ENCODE measurements at regions not wholly inside any gene's neighbourhood (a gene's known extent, or its start where the extent isn't known, plus 50 kb on each side); places are given as distances from the start of the nearest gene placed in this dataset.
"Not testable (repeated sequence)": the region's sequence is repeated elsewhere in the genome, so short reads cannot be mapped to it uniquely, and the experiment has no call there.

DNA sequence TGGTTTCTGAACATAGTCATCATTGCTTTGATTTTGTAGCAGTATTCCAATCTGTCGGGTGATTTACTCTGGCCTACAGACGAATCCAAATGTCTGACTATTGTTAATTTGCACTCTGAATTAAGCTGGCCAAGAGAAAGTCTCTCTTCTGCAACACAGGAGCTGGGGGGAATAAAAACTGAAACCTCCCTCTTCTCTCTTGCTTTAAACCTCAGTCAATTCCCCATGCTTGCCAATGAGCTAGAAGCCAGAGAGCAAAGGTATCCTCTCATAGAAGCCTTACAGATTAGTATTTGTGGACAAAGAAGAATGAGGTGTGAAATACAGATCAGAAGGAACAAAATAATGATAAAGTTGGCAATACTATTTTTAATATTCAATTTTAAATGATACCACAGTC is 353.9 kb upstream of the CDH10 start:
- H3K36me3 ChIP-seq (ENCODE audit: control insufficient read depth in 5 of 5, insufficient read depth in 5 of 5, low read length in 5 of 5) = no peaks in the 10 kb centered on the region
- H3K4me1 ChIP-seq (ENCODE audit: control insufficient read depth in 5 of 5, insufficient read depth in 5 of 5, low read length in 5 of 5) = no peaks in the 10 kb centered on the region
- peaks cover 0 to 8% (median 0%) of the 10 kb centered on the region in 5 donors for H3K9me3 ChIP-seq (ENCODE audit: control insufficient read depth in 5 of 5, low read length in 5 of 5)
- H3K27me3 ChIP-seq (ENCODE audit: control insufficient read depth in 5 of 5, insufficient read depth in 4 of 5, low read length in 5 of 5) = no peaks in the 10 kb centered on the region
- no peak overlapping the region for H3K4me3 ChIP-seq (ENCODE audit: low read depth in 1 of 5, low read length in 5 of 5)
- no peak overlapping the region for H3K27ac ChIP-seq (ENCODE audit: low read depth, low read length)
- H3K9ac ChIP-seq (ENCODE audit: low read length in 5 of 5) = no peak overlapping the region

DNA sequence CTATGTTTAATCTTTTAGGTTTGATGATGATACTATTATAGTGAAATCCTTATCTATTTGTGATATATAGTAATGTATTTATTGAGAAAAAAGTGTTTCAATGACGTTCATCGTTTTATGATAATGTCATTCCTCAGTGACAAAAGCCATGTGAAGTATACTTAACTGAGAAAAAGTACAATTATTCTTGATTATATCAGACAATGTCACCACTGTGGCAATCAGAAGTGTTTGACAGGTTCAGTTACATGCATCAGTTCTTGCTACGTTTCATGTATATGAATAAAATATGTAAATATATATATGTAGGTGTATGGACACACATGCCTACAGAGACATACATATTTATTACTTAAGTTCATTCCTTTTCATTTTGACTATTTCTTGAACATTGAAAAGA is 341.5 kb upstream of the CDH10 start:
- Histone ChIP-seq H3K4me1 (ENCODE audit: control insufficient read depth in 5 of 5, insufficient read depth in 5 of 5, low read length in 5 of 5) (no peaks in the 10 kb centered on the region), H3K4me3 (ENCODE audit: low read depth in 1 of 5, low read length in 5 of 5) (no peak overlapping the region), H3K27me3 (ENCODE audit: control insufficient read depth in 5 of 5, insufficient read depth in 4 of 5, low read length in 5 of 5) (no peaks in the 10 kb centered on the region), H3K9ac (ENCODE audit: low read length in 5 of 5) (no peak overlapping the region), H3K9me3 (ENCODE audit: control insufficient read depth in 5 of 5, low read length in 5 of 5) (peaks cover 0 to 5% (median 0%) of the 10 kb centered on the region in 5 donors), H3K27ac (ENCODE audit: low read depth, low read length) (no peak overlapping the region), H3K36me3 (ENCODE audit: control insufficient read depth in 5 of 5, insufficient read depth in 5 of 5, low read length in 5 of 5) (no peaks in the 10 kb centered on the region)

DNA sequence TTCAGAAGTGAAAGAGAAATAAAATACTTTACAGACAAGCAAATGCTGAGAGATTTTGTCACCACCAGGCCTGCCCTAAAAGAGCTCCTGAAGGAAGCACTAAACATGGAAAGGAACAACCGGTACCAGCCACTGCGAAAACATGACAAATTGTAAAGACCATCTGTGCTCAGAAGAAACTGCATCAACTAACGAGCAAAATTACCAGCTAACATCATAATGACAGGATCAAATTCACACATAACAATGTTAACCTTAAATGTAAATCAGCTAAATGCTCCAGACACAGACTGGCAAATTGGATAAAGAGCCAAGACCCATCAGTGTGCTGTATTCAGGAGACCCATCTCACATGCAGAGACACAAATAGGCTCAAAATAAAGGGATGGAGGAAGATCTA is 333.8 kb upstream of the CDH10 start:
- H3K27ac ChIP-seq (ENCODE audit: low read depth, low read length); H3K27me3 ChIP-seq (ENCODE audit: control insufficient read depth in 5 of 5, insufficient read depth in 4 of 5, low read length in 5 of 5); H3K36me3 ChIP-seq (ENCODE audit: control insufficient read depth in 5 of 5, insufficient read depth in 5 of 5, low read length in 5 of 5); H3K4me1 ChIP-seq (ENCODE audit: control insufficient read depth in 5 of 5, insufficient read depth in 5 of 5, low read length in 5 of 5); H3K4me3 ChIP-seq (ENCODE audit: low read depth in 1 of 5, low read length in 5 of 5); H3K9me3 ChIP-seq (ENCODE audit: control insufficient read depth in 5 of 5, low read length in 5 of 5); H3K9ac ChIP-seq (ENCODE audit: low read length in 5 of 5): not testable (repeated sequence)

DNA sequence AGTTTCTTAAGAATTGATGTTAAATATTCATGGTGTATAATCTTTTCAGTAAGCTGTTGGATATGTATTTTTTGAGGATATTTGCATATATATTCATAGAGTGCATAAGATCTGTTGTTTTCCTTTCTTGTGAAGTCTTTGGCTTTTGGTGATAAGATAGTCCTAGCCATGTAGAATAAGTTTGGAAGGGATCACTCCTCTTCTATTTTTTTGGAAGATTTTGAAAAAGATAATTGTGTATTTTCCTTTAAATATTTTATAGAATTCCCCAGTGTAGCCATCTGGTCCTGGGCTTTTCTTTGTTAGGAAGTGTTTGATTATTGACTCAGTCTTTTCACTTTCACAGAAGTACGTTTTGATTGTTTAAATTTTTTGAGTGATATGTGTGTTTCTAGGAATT is 318.8 kb upstream of the CDH10 start:
- no peak overlapping the region for H3K9ac ChIP-seq (ENCODE audit: low read length in 5 of 5)
- no peaks in the 10 kb centered on the region for H3K36me3 ChIP-seq (ENCODE audit: control insufficient read depth in 5 of 5, insufficient read depth in 5 of 5, low read length in 5 of 5)
- no peaks in the 10 kb centered on the region for H3K4me1 ChIP-seq (ENCODE audit: control insufficient read depth in 5 of 5, insufficient read depth in 5 of 5, low read length in 5 of 5)
- H3K27me3 ChIP-seq (ENCODE audit: control insufficient read depth in 5 of 5, insufficient read depth in 4 of 5, low read length in 5 of 5) = no peaks in the 10 kb centered on the region
- no peak overlapping the region for H3K4me3 ChIP-seq (ENCODE audit: low read depth in 1 of 5, low read length in 5 of 5)
- H3K9me3 ChIP-seq (ENCODE audit: control insufficient read depth in 5 of 5, low read length in 5 of 5) = no peaks in the 10 kb centered on the region
- H3K27ac ChIP-seq (ENCODE audit: low read depth, low read length) = no peak overlapping the region

DNA sequence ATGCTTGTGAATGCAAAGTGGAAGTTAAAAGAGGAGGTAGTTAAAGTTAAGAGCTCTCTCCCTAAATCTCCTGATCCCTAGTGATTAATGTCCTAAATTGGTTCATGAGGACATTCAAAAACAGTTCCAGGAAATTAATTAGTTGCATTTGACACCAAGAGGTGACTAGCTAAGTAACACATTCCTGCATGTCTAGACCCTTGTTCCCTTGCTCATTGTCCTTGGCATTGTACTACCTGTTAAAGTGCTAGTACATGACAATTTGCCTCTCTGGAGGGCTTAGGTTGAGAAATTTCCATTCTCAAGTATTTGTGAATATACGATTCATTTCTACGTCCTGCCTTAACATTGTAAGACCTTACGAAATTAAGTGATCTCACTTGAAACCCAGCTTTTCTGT is 278.6 kb upstream of the CDH10 start:
- peaks cover 0 to 2% (median 0%) of the 10 kb centered on the region in 5 donors for H3K9me3 ChIP-seq (ENCODE audit: control insufficient read depth in 5 of 5, low read length in 5 of 5)
- no peaks in the 10 kb centered on the region for H3K27me3 ChIP-seq (ENCODE audit: control insufficient read depth in 5 of 5, insufficient read depth in 4 of 5, low read length in 5 of 5)
- H3K9ac ChIP-seq (ENCODE audit: low read length in 5 of 5) = no peak overlapping the region
- no peak overlapping the region for H3K27ac ChIP-seq (ENCODE audit: low read depth, low read length)
- H3K4me3 ChIP-seq (ENCODE audit: low read depth in 1 of 5, low read length in 5 of 5) = no peak overlapping the region
- H3K4me1 ChIP-seq (ENCODE audit: control insufficient read depth in 5 of 5, insufficient read depth in 5 of 5, low read length in 5 of 5) = no peaks in the 10 kb centered on the region
- H3K36me3 ChIP-seq (ENCODE audit: control insufficient read depth in 5 of 5, insufficient read depth in 5 of 5, low read length in 5 of 5) = no peaks in the 10 kb centered on the region

DNA sequence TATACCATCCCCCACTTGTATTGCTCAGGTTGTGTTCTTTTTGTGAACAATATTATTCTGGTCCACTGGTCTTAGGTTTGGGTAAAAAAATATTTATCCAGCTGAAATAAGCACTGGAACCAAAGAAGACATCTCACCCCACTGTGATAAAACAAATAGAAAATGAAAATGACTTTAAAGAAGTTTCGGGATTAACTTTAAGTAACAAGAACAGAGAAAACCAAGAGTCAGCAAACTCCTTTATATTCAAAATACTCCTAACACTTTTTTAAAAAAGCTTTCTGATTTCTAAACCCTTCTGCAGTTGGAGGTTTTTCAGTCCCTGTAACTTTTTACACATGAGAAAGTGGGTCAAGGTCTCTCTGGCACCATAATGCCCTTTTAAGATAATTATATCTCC is 273.9 kb upstream of the CDH10 start:
- Histone ChIP-seq H3K4me1 (ENCODE audit: control insufficient read depth in 5 of 5, insufficient read depth in 5 of 5, low read length in 5 of 5) (no peaks in the 10 kb centered on the region), H3K27ac (ENCODE audit: low read depth, low read length) (no peak overlapping the region), H3K36me3 (ENCODE audit: control insufficient read depth in 5 of 5, insufficient read depth in 5 of 5, low read length in 5 of 5) (no peaks in the 10 kb centered on the region), H3K27me3 (ENCODE audit: control insufficient read depth in 5 of 5, insufficient read depth in 4 of 5, low read length in 5 of 5) (no peaks in the 10 kb centered on the region), H3K9ac (ENCODE audit: low read length in 5 of 5) (no peak overlapping the region), H3K4me3 (ENCODE audit: low read depth in 1 of 5, low read length in 5 of 5) (no peak overlapping the region), H3K9me3 (ENCODE audit: control insufficient read depth in 5 of 5, low read length in 5 of 5) (peaks cover 0 to 2% (median 0%) of the 10 kb centered on the region in 5 donors)

DNA sequence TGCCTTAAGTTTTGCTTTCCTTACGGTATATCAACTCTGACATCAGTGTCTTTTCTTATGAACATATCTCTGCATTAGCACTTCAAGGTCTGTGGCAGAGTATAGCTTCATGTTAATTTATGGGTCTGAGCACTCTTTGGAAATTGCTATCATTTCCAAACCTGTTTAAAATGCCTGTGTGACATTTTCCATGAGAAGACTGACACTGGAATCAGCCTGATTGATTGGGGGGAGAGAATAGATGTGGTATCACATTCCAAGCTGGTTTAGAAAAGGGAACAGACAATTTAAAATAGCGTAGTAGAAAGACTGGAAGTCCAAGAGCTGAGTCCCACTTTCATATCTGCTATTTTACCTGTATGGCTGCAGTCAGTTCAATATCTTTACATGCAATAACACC is 272.1 kb upstream of the CDH10 start:
- H3K9me3 ChIP-seq (ENCODE audit: control insufficient read depth in 5 of 5, low read length in 5 of 5) = no peaks in the 10 kb centered on the region
- H3K9ac ChIP-seq (ENCODE audit: low read length in 5 of 5) = no peak overlapping the region
- H3K4me3 ChIP-seq (ENCODE audit: low read depth in 1 of 5, low read length in 5 of 5) = no peak overlapping the region
- no peak overlapping the region for H3K27ac ChIP-seq (ENCODE audit: low read depth, low read length)
- no peaks in the 10 kb centered on the region for H3K27me3 ChIP-seq (ENCODE audit: control insufficient read depth in 5 of 5, insufficient read depth in 4 of 5, low read length in 5 of 5)
- no peaks in the 10 kb centered on the region for H3K4me1 ChIP-seq (ENCODE audit: control insufficient read depth in 5 of 5, insufficient read depth in 5 of 5, low read length in 5 of 5)
- no peaks in the 10 kb centered on the region for H3K36me3 ChIP-seq (ENCODE audit: control insufficient read depth in 5 of 5, insufficient read depth in 5 of 5, low read length in 5 of 5)

DNA sequence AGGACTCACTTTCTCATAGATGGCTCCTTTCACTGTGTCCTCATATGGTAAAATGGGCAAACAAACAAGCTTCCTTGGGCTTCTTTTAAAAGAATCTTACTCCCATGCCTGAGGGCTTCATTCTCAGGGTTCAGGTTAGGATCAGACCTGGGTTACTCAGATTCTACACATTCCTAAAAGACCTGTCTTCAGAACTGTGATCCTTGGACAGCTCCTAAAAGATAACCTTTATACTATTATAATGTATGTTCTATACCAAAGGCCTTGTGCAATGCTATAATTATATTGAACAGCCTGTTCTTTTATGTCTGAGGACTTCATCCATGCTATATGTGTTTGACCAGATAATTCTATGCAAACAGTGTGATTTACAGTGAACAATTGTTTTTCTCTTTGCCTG is 264.4 kb upstream of the CDH10 start:
- no peak overlapping the region for H3K9ac ChIP-seq (ENCODE audit: low read length in 5 of 5)
- H3K9me3 ChIP-seq (ENCODE audit: control insufficient read depth in 5 of 5, low read length in 5 of 5) = peaks cover 0 to 3% (median 0%) of the 10 kb centered on the region in 5 donors
- H3K27me3 ChIP-seq (ENCODE audit: control insufficient read depth in 5 of 5, insufficient read depth in 4 of 5, low read length in 5 of 5) = no peaks in the 10 kb centered on the region
- H3K4me3 ChIP-seq (ENCODE audit: low read depth in 1 of 5, low read length in 5 of 5) = no peak overlapping the region
- no peak overlapping the region for H3K27ac ChIP-seq (ENCODE audit: low read depth, low read length)
- no peaks in the 10 kb centered on the region for H3K4me1 ChIP-seq (ENCODE audit: control insufficient read depth in 5 of 5, insufficient read depth in 5 of 5, low read length in 5 of 5)
- H3K36me3 ChIP-seq (ENCODE audit: control insufficient read depth in 5 of 5, insufficient read depth in 5 of 5, low read length in 5 of 5) = no peaks in the 10 kb centered on the region

DNA sequence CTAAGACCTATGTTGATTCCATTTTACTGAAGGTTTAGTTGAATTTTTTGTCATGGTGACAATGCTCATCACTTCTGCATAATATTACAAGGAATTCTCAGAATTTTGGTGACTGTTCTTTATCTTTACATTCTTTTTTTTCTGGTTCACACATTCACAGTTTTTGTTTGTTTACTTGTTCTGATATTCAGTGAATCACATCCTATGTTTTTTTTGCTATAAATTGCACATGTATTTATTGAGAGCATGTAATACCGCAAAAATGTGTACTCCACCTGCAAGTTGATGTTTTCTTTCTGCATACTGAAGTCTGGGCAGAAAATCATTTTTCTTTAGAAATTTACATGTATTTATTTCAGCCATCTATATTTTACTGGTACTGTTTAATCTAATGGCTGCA is 261.9 kb upstream of the CDH10 start:
- no peaks in the 10 kb centered on the region for H3K4me1 ChIP-seq (ENCODE audit: control insufficient read depth in 5 of 5, insufficient read depth in 5 of 5, low read length in 5 of 5)
- H3K9me3 ChIP-seq (ENCODE audit: control insufficient read depth in 5 of 5, low read length in 5 of 5) = peaks cover 0 to 3% (median 0%) of the 10 kb centered on the region in 5 donors
- no peak overlapping the region for H3K9ac ChIP-seq (ENCODE audit: low read length in 5 of 5)
- H3K27ac ChIP-seq (ENCODE audit: low read depth, low read length) = no peak overlapping the region
- H3K36me3 ChIP-seq (ENCODE audit: control insufficient read depth in 5 of 5, insufficient read depth in 5 of 5, low read length in 5 of 5) = no peaks in the 10 kb centered on the region
- no peaks in the 10 kb centered on the region for H3K27me3 ChIP-seq (ENCODE audit: control insufficient read depth in 5 of 5, insufficient read depth in 4 of 5, low read length in 5 of 5)
- no peak overlapping the region for H3K4me3 ChIP-seq (ENCODE audit: low read depth in 1 of 5, low read length in 5 of 5)

DNA sequence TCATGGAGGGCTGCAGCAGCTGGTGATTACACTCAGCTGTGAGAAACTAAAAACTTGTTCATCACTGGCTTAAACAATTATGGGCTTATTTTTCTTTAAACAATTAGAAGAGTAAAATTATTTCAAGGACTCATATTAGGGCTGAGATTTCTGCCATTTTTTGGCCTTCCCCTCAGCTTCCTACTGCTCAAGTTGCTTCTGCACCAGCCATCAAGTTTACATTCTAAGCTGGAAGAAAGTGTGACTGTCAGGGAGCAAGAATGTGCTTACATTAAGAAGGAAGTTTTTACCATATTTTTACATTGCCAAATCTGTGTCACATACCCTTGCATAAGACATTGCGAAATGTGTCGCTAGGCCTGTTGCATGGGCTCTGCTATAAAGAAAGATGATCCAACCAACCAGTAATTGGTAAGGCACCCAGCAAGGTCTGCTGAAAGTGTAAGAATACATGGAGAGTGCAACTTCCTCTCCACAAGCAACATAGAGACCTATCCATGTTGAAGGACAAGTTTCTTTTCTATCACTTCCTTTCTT is 260.3 kb upstream of the CDH10 start:
- Histone ChIP-seq H3K4me1 (ENCODE audit: control insufficient read depth in 5 of 5, insufficient read depth in 5 of 5, low read length in 5 of 5) (no peaks in the 10 kb centered on the region), H3K4me3 (ENCODE audit: low read depth in 1 of 5, low read length in 5 of 5) (no peak overlapping the region)

DNA sequence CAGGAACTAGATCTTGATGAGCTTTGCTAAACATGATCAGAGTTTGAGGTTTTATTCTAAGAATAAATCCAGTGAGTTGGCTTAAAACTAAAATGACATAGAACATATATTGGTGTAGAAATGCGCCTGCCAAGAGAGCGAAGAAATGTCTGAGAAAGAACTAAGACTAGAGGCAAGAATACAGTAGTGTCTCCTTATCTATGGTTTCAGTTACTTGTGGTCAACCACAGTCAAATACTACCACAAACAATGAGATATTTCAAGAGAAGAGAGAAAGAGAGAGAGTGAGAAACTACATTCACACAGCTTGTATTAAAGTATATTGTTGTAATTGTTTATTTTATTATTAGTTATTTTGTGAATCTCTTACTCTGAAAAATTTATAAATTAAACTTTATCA is 254.4 kb upstream of the CDH10 start:
- Histone ChIP-seq H3K4me1 (ENCODE audit: control insufficient read depth in 5 of 5, insufficient read depth in 5 of 5, low read length in 5 of 5) (no peaks in the 10 kb centered on the region), H3K27me3 (ENCODE audit: control insufficient read depth in 5 of 5, insufficient read depth in 4 of 5, low read length in 5 of 5) (no peaks in the 10 kb centered on the region), H3K36me3 (ENCODE audit: control insufficient read depth in 5 of 5, insufficient read depth in 5 of 5, low read length in 5 of 5) (no peaks in the 10 kb centered on the region), H3K9ac (ENCODE audit: low read length in 5 of 5) (no peak overlapping the region), H3K4me3 (ENCODE audit: low read depth in 1 of 5, low read length in 5 of 5) (no peak overlapping the region), H3K27ac (ENCODE audit: low read depth, low read length) (no peak overlapping the region), H3K9me3 (ENCODE audit: control insufficient read depth in 5 of 5, low read length in 5 of 5) (peaks cover 0 to 4% (median 0%) of the 10 kb centered on the region in 5 donors)

More for the DNA sequence above, 260.3 kb upstream of the CDH10 start:
- H3K9me3 ChIP-seq (ENCODE audit: control insufficient read depth in 5 of 5, low read length in 5 of 5) = peaks cover 0 to 3% (median 0%) of the 10 kb centered on the region in 5 donors
- H3K27ac ChIP-seq (ENCODE audit: low read depth, low read length) = no peak overlapping the region
- H3K36me3 ChIP-seq (ENCODE audit: control insufficient read depth in 5 of 5, insufficient read depth in 5 of 5, low read length in 5 of 5) = no peaks in the 10 kb centered on the region
- H3K27me3 ChIP-seq (ENCODE audit: control insufficient read depth in 5 of 5, insufficient read depth in 4 of 5, low read length in 5 of 5) = no peaks in the 10 kb centered on the region
- H3K9ac ChIP-seq (ENCODE audit: low read length in 5 of 5) = no peak overlapping the region
